HFFc6 (cell line): ENCODE measurements at regions not wholly inside any gene's neighbourhood (a gene's known extent, or its start where the extent isn't known, plus 50 kb on each side); places are given as distances from the start of the nearest gene placed in this dataset.

Experiments used
- DNase-seq: peaks from one replicate; pipeline ENCODE4 v3.0.0-alpha.2; 2018
- H3K27ac Mint-ChIP-seq: 2 replicates; pipeline ENCODE4 v1.8.0; 2020; ENCODE audit warnings: mild to moderate bottlenecking, mixed read lengths
- H3K27me3 Mint-ChIP-seq: 2 replicates; pipeline ENCODE4 v1.8.0; 2021; ENCODE audit warnings: mild to moderate bottlenecking, moderate library complexity, mixed read lengths; ENCODE audit not compliant: insufficient read depth
- H3K36me3 Mint-ChIP-seq: 2 replicates; pipeline ENCODE4 v1.8.0; 2021; ENCODE audit warnings: low read depth, mixed read lengths
- H3K4me1 Mint-ChIP-seq: 2 replicates; pipeline ENCODE4 v1.8.0; 2020; ENCODE audit warnings: low read depth, mixed read lengths
- H3K4me3 Mint-ChIP-seq: 2 replicates; pipeline ENCODE4 v1.8.0; 2020; ENCODE audit warnings: mild to moderate bottlenecking, moderate library complexity, mixed read lengths
- H3K9me3 Mint-ChIP-seq: 2 replicates; pipeline ENCODE4 v1.8.0; 2020; ENCODE audit warnings: mild to moderate bottlenecking, mixed read lengths
- CTCF ChIP-seq: fragments of 200-600 bp; sonication (generic); IDR thresholded peaks from 2 replicates; pipeline ENCODE4 v1.5.0; 2021; ENCODE audit warnings: antibody characterized with exemption, mild to moderate bottlenecking

- no peak for DNase-seq
- Mint-ChIP-seq H3K36me3 (peaks cover 4% of the 10 kb centered on the region), H3K27ac (peak overlapping the region; percentile 86), H3K4me1 (peaks cover 77% of the 10 kb centered on the region), H3K27me3 (peaks cover 11% of the 10 kb centered on the region), H3K4me3 (peak overlapping the region; percentile 97), H3K9me3 (no peaks in the 10 kb centered on the region)
- TF ChIP-seq CTCF, result no peak; the same call in 1 of the 2 replicates
Observed at GRCh38 chr17:77375108-77375916, 234.5 kb downstream of the SEC14L1 start.

- Mint-ChIP-seq H3K9me3 (no peaks in the 10 kb centered on the region), H3K4me1 (peaks cover 69% of the 10 kb centered on the region), H3K4me3 (peak overlapping the region; percentile 97), H3K27ac (peak overlapping the region; percentile 86), H3K27me3 (peaks cover 11% of the 10 kb centered on the region), H3K36me3 (peaks cover 4% of the 10 kb centered on the region)
- no peak for TF ChIP-seq CTCF
- DNase-seq, result peak; percentile 79
Observed at GRCh38 chr17:77375917-77376651, 235.3 kb downstream of the SEC14L1 start.

GRCh38 chr17:77376795-77377709 lies 236.3 kb downstream of the SEC14L1 start:
- no peaks in the 10 kb centered on the region for H3K9me3 Mint-ChIP-seq
- H3K4me3 Mint-ChIP-seq, result peak overlapping the region; percentile 97
- DNase-seq, result peak; percentile 28
- no peak for TF ChIP-seq CTCF
- peaks cover 4% of the 10 kb centered on the region for H3K36me3 Mint-ChIP-seq
- H3K4me1 Mint-ChIP-seq, result peaks cover 68% of the 10 kb centered on the region
- peak overlapping the region; percentile 86 for H3K27ac Mint-ChIP-seq
- H3K27me3 Mint-ChIP-seq, result peaks cover 11% of the 10 kb centered on the region

- Mint-ChIP-seq H3K27ac (peak overlapping the region; percentile 86; the same call in 1 of the 2 replicates), H3K4me1 (peaks cover 70% of the 10 kb centered on the region), H3K4me3 (no peak overlapping the region; the same call in 1 of the 2 replicates), H3K36me3 (peaks cover 4% of the 10 kb centered on the region), H3K9me3 (no peaks in the 10 kb centered on the region), H3K27me3 (peaks cover 11% of the 10 kb centered on the region)
- no peak for TF ChIP-seq CTCF
- no peak for DNase-seq
Observed at GRCh38 chr17:77377710-77378235, 237.0 kb downstream of the SEC14L1 start.
